Thoracic aorta (tissue), 2 donors: ENCODE measurements at regions not wholly inside any gene's neighbourhood (a gene's known extent, or its start where the extent isn't known, plus 50 kb on each side); places are given as distances from the start of the nearest gene placed in this dataset.

Experiments used
- ATAC-seq: fragments of 150-250 bp; one replicate; pipeline ENCODE4 v1.8.0; 2017; ENCODE audit warnings: low read depth; ENCODE audit not compliant: insufficient number of reproducible peaks, low FRiP score
- DNase-seq: peaks from one replicate; pipeline ENCODE4 v3.0.0-alpha.2; 2020; ENCODE audit warnings: low spot score
- H3K27ac ChIP-seq, 2 donors: fragments of 200-600 bp; sonication (generic); 1 replicate in 1 of 2; 2 replicates in 1 of 2; pipeline ENCODE4 v1.5.1; 2016; ENCODE audit warnings: mild to moderate bottlenecking in 2 of 2, moderate library complexity in 2 of 2
- H3K27me3 ChIP-seq: fragments of 200-600 bp; sonication (generic); replicated peaks from 2 replicates; pipeline ENCODE4 v1.6.0; 2016; ENCODE audit warnings: mild to moderate bottlenecking; ENCODE audit not compliant: insufficient read depth
- H3K36me3 ChIP-seq: fragments of 200-600 bp; sonication (generic); one replicate; pipeline ENCODE4 v1.5.1; 2016
- H3K4me1 ChIP-seq, 2 donors: fragments of 200-600 bp; sonication (generic); 1 replicate in 1 of 2; 2 replicates in 1 of 2; pipeline versions ENCODE4 v1.5.1 to v1.6.0; 2016; ENCODE audit warnings: low read depth in 2 of 2, mild to moderate bottlenecking in 1 of 2; ENCODE audit not compliant: control insufficient read depth in 1 of 2
- H3K4me3 ChIP-seq: fragments of 200-600 bp; sonication (generic); 2 replicates; pipeline ENCODE4 v1.5.1; 2016; ENCODE audit warnings: mild to moderate bottlenecking
- H3K9me3 ChIP-seq: fragments of 200-600 bp; sonication (generic); 2 replicates; pipeline ENCODE4 v1.5.1; 2016
- TF ChIP-seq, protein P1 (sequence below): fragments of 200-600 bp; sonication (generic); IDR thresholded peaks from one replicate; pipeline ENCODE4 v1.5.1; 2019; ENCODE audit warnings: antibody characterized with exemption

DNA sequence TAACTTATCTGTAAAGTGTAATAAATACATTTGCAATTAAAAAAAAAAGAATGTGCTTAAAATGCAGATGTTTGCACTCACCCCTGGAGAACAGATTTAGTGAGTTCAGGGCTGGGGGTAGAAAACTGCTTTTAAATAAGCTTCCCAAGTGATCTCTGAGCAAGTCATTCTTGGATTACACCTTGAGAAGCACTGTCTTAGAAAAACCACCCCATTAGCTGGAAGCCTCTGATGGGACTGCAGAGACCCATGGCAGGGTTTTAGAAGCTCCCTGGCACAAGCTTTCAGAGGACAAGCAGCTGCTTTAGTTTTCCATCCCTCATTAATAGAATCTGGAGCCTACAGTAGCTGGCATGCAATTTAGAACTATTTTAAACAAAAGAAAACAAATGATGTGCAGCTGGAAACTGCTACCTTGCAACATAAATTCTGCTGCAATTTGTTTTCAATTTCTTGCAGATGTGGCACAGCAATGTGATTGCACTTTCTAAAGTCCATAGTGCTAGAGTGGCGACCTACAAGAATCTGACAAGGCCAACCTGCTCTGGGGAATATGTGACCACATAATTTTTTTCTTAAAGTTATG lies 141.5 kb downstream of the CDC42EP3 start:
- TF ChIP-seq, protein P1, sequence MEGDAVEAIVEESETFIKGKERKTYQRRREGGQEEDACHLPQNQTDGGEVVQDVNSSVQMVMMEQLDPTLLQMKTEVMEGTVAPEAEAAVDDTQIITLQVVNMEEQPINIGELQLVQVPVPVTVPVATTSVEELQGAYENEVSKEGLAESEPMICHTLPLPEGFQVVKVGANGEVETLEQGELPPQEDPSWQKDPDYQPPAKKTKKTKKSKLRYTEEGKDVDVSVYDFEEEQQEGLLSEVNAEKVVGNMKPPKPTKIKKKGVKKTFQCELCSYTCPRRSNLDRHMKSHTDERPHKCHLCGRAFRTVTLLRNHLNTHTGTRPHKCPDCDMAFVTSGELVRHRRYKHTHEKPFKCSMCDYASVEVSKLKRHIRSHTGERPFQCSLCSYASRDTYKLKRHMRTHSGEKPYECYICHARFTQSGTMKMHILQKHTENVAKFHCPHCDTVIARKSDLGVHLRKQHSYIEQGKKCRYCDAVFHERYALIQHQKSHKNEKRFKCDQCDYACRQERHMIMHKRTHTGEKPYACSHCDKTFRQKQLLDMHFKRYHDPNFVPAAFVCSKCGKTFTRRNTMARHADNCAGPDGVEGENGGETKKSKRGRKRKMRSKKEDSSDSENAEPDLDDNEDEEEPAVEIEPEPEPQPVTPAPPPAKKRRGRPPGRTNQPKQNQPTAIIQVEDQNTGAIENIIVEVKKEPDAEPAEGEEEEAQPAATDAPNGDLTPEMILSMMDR: no peak
- H3K9me3 ChIP-seq: no peaks in the 10 kb centered on the region
- no peak overlapping the region for H3K4me3 ChIP-seq
- H3K4me1 ChIP-seq: peaks cover 0 to 8% of the 10 kb centered on the region in 2 donors
- ATAC-seq (no peak), DNase-seq (no peak)
- H3K27ac ChIP-seq: no peak overlapping the region
- H3K36me3 ChIP-seq: no peaks in the 10 kb centered on the region
- no peaks in the 10 kb centered on the region for H3K27me3 ChIP-seq

DNA sequence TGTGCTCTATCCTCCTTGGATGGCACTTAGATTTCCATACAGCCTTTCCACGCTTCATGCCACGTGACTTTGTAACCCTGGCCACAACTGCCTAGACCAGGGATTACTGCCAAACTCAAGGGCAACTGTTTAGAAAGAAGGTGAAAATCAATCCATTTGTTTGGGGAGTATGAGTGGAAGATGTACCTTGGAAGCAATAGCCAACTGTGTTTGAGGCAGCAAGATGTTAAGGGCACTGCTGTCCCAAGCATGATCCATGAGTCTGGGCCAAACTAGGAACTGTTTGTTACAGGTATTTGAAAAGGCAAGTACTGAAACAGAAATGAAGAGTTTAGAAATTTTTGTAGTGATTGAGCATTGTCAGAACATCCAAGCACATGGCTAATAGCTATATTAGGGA lies 138.9 kb downstream of the CDC42EP3 start:
- ATAC-seq: no peak
- Histone ChIP-seq H3K4me3 (no peak overlapping the region), H3K27ac (no peak overlapping the region), H3K9me3 (no peaks in the 10 kb centered on the region), H3K27me3 (no peaks in the 10 kb centered on the region), H3K36me3 (no peaks in the 10 kb centered on the region), H3K4me1 (peaks cover 0 to 8% of the 10 kb centered on the region in 2 donors)
- no peak for DNase-seq
- TF ChIP-seq, protein P1: no peak

DNA sequence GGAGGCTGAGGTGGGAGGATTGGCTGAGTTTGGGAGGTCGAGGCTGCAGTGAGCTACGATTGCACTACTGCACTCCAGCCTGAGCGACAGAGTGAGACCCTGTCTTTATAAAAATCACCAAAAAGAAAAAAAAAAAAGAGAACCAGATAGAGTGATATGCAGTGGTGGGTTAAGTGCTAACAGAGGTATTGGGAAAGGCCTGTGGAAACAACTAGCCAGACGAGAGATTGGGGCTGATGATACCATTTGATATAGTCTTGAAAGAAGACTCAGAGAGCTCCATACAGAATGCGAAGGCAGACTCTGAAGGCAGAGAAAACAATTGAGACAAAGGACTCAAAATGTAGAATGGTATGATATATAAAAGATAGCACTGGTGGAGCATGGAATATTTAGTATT lies 134.1 kb downstream of the CDC42EP3 start:
- no peaks in the 10 kb centered on the region for H3K27me3 ChIP-seq

DNA sequence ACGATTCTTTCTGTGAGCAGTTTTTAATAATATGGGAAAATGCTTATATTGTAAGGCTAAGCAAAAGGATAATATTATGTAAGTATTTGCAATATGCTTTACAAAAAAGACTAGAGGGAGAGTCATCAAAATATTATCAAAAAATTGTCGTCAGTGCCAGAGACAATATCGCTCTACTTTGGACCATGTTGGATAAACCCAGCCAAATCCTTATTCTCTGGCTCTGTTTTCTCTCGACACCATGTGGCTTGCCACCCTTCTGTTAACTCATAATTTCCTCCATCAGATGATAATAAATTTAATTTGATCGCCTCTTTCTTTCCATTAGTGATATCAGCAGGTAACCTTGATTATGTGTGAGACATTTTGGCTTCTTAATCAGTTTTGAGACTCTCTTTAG lies 129.9 kb downstream of the CDC42EP3 start:
- H3K27me3 ChIP-seq: no peaks in the 10 kb centered on the region
- TF ChIP-seq, protein P1: no peak
- no peak overlapping the region for H3K27ac ChIP-seq
- H3K36me3 ChIP-seq: no peaks in the 10 kb centered on the region
- no peak for DNase-seq
- H3K9me3 ChIP-seq: no peaks in the 10 kb centered on the region
- no peak overlapping the region for H3K4me3 ChIP-seq
- H3K4me1 ChIP-seq: peaks cover 0 to 7% of the 10 kb centered on the region in 2 donors
- ATAC-seq: no peak

More for the DNA sequence above, 134.1 kb downstream of the CDC42EP3 start:
- Histone ChIP-seq H3K27ac (no peak overlapping the region), H3K36me3 (no peaks in the 10 kb centered on the region), H3K4me1 (peaks cover 0 to 7% of the 10 kb centered on the region in 2 donors), H3K9me3 (no peaks in the 10 kb centered on the region), H3K4me3 (no peak overlapping the region)
- no peak for ATAC-seq
- TF ChIP-seq, protein P1: no peak
- no peak for DNase-seq

DNA sequence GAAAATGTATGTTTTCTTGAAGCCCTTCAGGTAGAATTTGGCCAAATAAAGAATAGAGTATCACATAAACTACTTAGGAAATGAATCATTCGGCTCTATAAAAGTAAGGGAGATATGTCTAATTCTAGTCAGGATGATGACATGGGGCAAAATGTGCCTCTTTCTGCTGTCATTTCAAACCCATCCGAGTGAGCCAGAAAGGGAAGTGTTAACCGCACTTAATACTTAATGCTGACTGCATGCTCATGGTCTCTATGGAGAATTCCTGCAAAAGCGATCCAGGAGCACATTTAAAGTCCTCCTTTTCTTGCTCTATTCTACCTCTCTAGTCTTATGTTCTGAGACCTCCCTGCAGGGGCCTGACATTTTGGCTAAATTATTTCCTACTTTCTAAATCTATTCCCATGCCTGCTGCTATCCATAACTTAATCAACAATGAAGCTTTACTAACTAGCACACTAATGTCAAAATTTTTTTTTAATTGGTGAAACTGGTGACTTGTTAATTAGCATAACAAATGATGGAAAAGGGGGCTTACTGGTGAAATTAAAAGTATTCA lies 127.4 kb downstream of the CDC42EP3 start:
- TF ChIP-seq, protein P1: no peak

More for the DNA sequence above, 127.4 kb downstream of the CDC42EP3 start:
- H3K27me3 ChIP-seq: no peaks in the 10 kb centered on the region
- DNase-seq (no peak), ATAC-seq (no peak)
- H3K36me3 ChIP-seq: no peaks in the 10 kb centered on the region
- H3K4me3 ChIP-seq: no peak overlapping the region
- peaks cover 0 to 7% of the 10 kb centered on the region in 2 donors for H3K4me1 ChIP-seq
- no peak overlapping the region for H3K27ac ChIP-seq
- H3K9me3 ChIP-seq: no peaks in the 10 kb centered on the region
